GM12878 (cell line): ENCODE measurements at regions not wholly inside any gene's neighbourhood (a gene's known extent, or its start where the extent isn't known, plus 50 kb on each side); places are given as distances from the start of the nearest gene placed in this dataset.

Source experiments
- ATF7 ChIP-seq: fragments of 450-650 bp; IDR thresholded peaks from 2 replicates; pipeline ENCODE4 v1.6.1; 2016; ENCODE audit warnings: low read depth, mild to moderate bottlenecking
- BCL11A ChIP-seq: IDR thresholded peaks from 2 replicates; pipeline ENCODE4 v1.6.1; 2011; ENCODE audit warnings: low read depth, low read length
- BHLHE40 ChIP-seq, 2 experiments: fragments of 450-650 bp in 1 of 2; IDR thresholded peaks; 2 replicates each; pipeline ENCODE4 v1.6.1; 2011 to 2017; ENCODE audit warnings: low read depth in 2 of 2, borderline replicate concordance in 1 of 2, improper control_type of control experiment in 1 of 2, low read length in 1 of 2, mild to moderate bottlenecking in 1 of 2
- DPF2 ChIP-seq: fragments of 450-650 bp; IDR thresholded peaks from 2 replicates; pipeline ENCODE4 v1.6.1; 2017; ENCODE audit warnings: mild to moderate bottlenecking
- EP300 ChIP-seq, 2 experiments: fragments of 150-350 bp in 1 of 2; IDR thresholded peaks; 2 replicates each; pipeline ENCODE4 v1.6.1; 2011 to 2012; ENCODE audit warnings: low read depth in 2 of 2, low read length in 2 of 2, borderline replicate concordance in 1 of 2, improper control_type of control experiment in 1 of 2, inconsistent platforms in 1 of 2; ENCODE audit not compliant: control insufficient read depth in 1 of 2
- ESRRA ChIP-seq: IDR thresholded peaks from 2 replicates; pipeline ENCODE4 v1.6.1; 2012; ENCODE audit warnings: mild to moderate bottlenecking, low read length, improper control_type of control experiment
- EZH2 ChIP-seq: IDR thresholded peaks from 2 replicates; pipeline ENCODE4 v1.6.1; 2012; ENCODE audit warnings: low read depth, mild to moderate bottlenecking, control low read depth, inconsistent platforms, low read length, borderline replicate concordance; ENCODE audit not compliant: control insufficient read depth
- IKZF1 ChIP-seq: fragments of 450-650 bp; conservative IDR thresholded peaks from 2 replicates; pipeline ENCODE4 v1.6.1; 2017; ENCODE audit warnings: antibody characterized with exemption, mild to moderate bottlenecking
- IKZF2 ChIP-seq, 2 experiments: fragments of 450-650 bp; IDR thresholded peaks; 2 replicates each; pipeline ENCODE4 v1.6.1; 2017; ENCODE audit warnings: mild to moderate bottlenecking in 2 of 2, moderate library complexity in 2 of 2
- JUND ChIP-seq: IDR thresholded peaks from 2 replicates; pipeline ENCODE4 v1.6.1; 2012; ENCODE audit warnings: low read depth, mild to moderate bottlenecking, low read length, improper control_type of control experiment, moderate library complexity
- MEF2B ChIP-seq: fragments of 450-650 bp; IDR thresholded peaks from 2 replicates; pipeline ENCODE4 v1.6.1; 2018; ENCODE audit warnings: mild to moderate bottlenecking, moderate library complexity; ENCODE audit not compliant: partially characterized antibody, poor library complexity, severe bottlenecking
- MTA2 ChIP-seq: fragments of 450-650 bp; IDR thresholded peaks from 2 replicates; pipeline ENCODE4 v1.6.1; 2016; ENCODE audit warnings: low read depth, mild to moderate bottlenecking, moderate library complexity
- RUNX3 ChIP-seq: IDR thresholded peaks from 2 replicates; pipeline ENCODE4 v1.6.1; 2012; ENCODE audit warnings: low read length, inconsistent platforms
- TARDBP ChIP-seq: IDR thresholded peaks from 2 replicates; pipeline ENCODE4 v1.6.1; 2016; ENCODE audit warnings: borderline replicate concordance
- TF ChIP-seq, protein P1 (sequence below): fragments of 450-650 bp; IDR thresholded peaks from 2 replicates; pipeline ENCODE4 v1.6.1; 2017; ENCODE audit warnings: mild to moderate bottlenecking
- TF ChIP-seq, protein P2 (sequence below): fragments of 450-650 bp; IDR thresholded peaks from 2 replicates; pipeline ENCODE4 v1.6.1; 2017; ENCODE audit warnings: low read depth, mild to moderate bottlenecking, moderate library complexity
- TF ChIP-seq, protein P3 (sequence below): IDR thresholded peaks from 2 replicates; pipeline ENCODE4 v1.6.1; 2012; ENCODE audit warnings: low read depth, low read length, improper control_type of control experiment
- TF ChIP-seq, protein P4 (sequence below): fragments of 450-650 bp; IDR thresholded peaks from 2 replicates; pipeline ENCODE4 v1.6.1; 2017; ENCODE audit warnings: mild to moderate bottlenecking, low read depth, inconsistent platforms; ENCODE audit not compliant: poor library complexity, severe bottlenecking
- TF ChIP-seq, protein P5 (sequence below): IDR thresholded peaks from 2 replicates; pipeline ENCODE4 v1.6.1; 2012; ENCODE audit warnings: low read length, inconsistent platforms

DNA sequence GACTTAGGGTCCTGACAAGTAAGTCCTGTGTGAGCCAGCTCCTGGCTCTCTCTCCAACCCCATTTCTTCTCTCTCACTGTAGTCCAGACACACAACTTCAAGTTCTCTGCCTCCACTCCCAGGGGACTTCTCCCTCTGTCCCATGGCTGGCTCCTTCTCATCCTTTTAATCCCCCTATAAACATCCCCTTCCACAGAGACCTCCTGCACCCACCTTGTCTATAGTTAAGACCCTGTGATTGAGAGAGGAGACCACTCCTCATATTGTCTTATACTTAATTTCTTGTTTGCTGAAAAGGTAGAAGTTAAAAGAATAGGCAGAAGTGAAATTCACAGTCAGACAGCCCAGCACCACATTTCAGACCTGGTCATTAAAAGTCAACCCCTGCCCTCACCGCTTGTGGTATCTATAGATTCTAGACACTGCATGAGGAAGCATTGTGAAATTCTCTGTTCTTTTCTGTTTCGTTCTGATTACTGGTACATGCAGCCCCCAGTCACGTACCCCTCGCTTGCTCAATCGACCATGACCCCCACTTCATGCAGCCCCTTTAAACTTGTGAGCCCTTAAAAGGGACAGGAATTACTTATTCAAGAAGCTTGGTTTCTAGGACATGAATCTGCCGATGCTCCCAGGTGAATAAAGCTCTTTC lies 125.6 kb upstream of the FRMD4A start (continued):
- TF ChIP-seq, protein P1, sequence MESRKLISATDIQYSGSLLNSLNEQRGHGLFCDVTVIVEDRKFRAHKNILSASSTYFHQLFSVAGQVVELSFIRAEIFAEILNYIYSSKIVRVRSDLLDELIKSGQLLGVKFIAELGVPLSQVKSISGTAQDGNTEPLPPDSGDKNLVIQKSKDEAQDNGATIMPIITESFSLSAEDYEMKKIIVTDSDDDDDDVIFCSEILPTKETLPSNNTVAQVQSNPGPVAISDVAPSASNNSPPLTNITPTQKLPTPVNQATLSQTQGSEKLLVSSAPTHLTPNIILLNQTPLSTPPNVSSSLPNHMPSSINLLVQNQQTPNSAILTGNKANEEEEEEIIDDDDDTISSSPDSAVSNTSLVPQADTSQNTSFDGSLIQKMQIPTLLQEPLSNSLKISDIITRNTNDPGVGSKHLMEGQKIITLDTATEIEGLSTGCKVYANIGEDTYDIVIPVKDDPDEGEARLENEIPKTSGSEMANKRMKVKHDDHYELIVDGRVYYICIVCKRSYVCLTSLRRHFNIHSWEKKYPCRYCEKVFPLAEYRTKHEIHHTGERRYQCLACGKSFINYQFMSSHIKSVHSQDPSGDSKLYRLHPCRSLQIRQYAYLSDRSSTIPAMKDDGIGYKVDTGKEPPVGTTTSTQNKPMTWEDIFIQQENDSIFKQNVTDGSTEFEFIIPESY = no peak
- TF ChIP-seq IKZF1 (peak; percentile 68), BHLHE40 (IDR thresholded peaks at IDR 0.05; ENCODE audit: borderline replicate concordance in 1 of 2, low read depth in 2 of 2, low read length in 1 of 2) (peak in 1 of 2 experiments; percentile 64; a peak in 1 of 4 replicates), MTA2 (peak; percentile 93), BCL11A (peak; percentile 66; the same call in 1 of the 2 replicates), IKZF2 (IDR thresholded peaks at IDR 0.05) (peak; percentile 68 to 82), JUND (0 out of 2 replicates have a peak, but pooled peaks have one; percentile 54), RUNX3 (peak; percentile 14; the same call in 1 of the 2 replicates), ESRRA (no peak), MEF2B (peak; percentile 91), EZH2 (no peak), DPF2 (peak; percentile 90), EP300 (IDR thresholded peaks at IDR 0.05; ENCODE audit: borderline replicate concordance in 1 of 2, control insufficient read depth in 1 of 2, low read depth in 2 of 2, low read length in 2 of 2) (peak; percentile 34 to 37; a peak in 2 of 4 replicates), ATF7 (peak; percentile 64), TARDBP (no peak)
- TF ChIP-seq, protein P2, sequence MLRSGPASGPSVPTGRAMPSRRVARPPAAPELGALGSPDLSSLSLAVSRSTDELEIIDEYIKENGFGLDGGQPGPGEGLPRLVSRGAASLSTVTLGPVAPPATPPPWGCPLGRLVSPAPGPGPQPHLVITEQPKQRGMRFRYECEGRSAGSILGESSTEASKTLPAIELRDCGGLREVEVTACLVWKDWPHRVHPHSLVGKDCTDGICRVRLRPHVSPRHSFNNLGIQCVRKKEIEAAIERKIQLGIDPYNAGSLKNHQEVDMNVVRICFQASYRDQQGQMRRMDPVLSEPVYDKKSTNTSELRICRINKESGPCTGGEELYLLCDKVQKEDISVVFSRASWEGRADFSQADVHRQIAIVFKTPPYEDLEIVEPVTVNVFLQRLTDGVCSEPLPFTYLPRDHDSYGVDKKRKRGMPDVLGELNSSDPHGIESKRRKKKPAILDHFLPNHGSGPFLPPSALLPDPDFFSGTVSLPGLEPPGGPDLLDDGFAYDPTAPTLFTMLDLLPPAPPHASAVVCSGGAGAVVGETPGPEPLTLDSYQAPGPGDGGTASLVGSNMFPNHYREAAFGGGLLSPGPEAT = peak; percentile 54; the same call in 1 of the 2 replicates
- TF ChIP-seq, protein P3, sequence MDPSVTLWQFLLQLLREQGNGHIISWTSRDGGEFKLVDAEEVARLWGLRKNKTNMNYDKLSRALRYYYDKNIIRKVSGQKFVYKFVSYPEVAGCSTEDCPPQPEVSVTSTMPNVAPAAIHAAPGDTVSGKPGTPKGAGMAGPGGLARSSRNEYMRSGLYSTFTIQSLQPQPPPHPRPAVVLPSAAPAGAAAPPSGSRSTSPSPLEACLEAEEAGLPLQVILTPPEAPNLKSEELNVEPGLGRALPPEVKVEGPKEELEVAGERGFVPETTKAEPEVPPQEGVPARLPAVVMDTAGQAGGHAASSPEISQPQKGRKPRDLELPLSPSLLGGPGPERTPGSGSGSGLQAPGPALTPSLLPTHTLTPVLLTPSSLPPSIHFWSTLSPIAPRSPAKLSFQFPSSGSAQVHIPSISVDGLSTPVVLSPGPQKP = no peak
- TF ChIP-seq, protein P4, sequence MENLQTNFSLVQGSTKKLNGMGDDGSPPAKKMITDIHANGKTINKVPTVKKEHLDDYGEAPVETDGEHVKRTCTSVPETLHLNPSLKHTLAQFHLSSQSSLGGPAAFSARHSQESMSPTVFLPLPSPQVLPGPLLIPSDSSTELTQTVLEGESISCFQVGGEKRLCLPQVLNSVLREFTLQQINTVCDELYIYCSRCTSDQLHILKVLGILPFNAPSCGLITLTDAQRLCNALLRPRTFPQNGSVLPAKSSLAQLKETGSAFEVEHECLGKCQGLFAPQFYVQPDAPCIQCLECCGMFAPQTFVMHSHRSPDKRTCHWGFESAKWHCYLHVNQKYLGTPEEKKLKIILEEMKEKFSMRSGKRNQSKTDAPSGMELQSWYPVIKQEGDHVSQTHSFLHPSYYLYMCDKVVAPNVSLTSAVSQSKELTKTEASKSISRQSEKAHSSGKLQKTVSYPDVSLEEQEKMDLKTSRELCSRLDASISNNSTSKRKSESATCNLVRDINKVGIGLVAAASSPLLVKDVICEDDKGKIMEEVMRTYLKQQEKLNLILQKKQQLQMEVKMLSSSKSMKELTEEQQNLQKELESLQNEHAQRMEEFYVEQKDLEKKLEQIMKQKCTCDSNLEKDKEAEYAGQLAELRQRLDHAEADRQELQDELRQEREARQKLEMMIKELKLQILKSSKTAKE = peak; percentile 85
- TF ChIP-seq, protein P5, sequence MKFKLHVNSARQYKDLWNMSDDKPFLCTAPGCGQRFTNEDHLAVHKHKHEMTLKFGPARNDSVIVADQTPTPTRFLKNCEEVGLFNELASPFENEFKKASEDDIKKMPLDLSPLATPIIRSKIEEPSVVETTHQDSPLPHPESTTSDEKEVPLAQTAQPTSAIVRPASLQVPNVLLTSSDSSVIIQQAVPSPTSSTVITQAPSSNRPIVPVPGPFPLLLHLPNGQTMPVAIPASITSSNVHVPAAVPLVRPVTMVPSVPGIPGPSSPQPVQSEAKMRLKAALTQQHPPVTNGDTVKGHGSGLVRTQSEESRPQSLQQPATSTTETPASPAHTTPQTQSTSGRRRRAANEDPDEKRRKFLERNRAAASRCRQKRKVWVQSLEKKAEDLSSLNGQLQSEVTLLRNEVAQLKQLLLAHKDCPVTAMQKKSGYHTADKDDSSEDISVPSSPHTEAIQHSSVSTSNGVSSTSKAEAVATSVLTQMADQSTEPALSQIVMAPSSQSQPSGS = no peak
